HG02623 (cell line): ENCODE measurements at regions not wholly inside any gene's neighbourhood (a gene's known extent, or its start where the extent isn't known, plus 50 kb on each side); places are given as distances from the start of the nearest gene placed in this dataset.
"Not testable (repeated sequence)": the region's sequence is repeated elsewhere in the genome, so short reads cannot be mapped to it uniquely, and the experiment has no call there.

Experiments used
- ATAC-seq: cut with Tn5 transposase; IDR thresholded peaks from one replicate; pipeline ENCODE4 v1.9.1; 2021; ENCODE audit warnings: moderate library complexity; ENCODE audit not compliant: unreplicated experiment

GRCh38 chr12:54713876-54714275 is 65.7 kb upstream of the DCD start:
- not testable (repeated sequence) for ATAC-seq

DNA sequence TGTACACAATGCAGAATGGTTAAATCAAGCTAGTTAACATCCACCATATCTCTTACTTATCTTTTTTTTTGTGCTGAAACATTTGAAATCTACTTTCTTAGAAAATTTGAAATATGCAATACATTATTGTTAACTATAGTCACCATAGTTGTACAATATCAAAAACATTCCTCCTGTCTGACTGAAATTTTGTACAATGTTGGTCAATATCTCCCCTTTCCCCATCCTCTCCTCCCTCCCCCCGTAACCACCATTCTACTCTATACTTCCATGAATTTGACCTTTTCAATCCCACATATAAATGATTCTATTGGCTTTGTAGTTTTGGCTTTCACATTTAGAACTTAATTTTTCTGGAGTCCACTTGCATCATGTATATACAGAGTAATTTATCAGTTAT is 63.5 kb upstream of the DCD start:
- ATAC-seq: no peak

DNA sequence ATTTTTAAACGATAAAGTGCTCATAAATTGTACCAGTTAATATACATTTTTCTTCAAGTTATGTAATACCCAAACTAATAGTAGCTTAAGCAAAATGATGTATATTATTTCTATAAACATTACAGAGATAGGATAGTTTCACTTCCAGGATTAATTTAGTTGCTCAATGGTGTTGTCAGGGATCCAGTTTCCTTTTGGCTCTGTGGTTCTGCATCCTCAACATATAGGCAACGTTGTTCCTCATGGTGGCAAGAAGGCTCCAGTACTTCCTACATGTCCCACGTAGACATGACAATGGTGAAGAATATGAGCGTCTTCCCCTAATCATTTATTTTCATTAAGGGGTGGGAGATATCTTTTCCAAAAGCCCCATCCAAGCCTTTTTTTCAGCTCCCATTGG is 60.7 kb upstream of the DCD start:
- ATAC-seq: no peak

- no peak for ATAC-seq
Measured at GRCh38 chr12:54704202-54704601, 56.0 kb upstream of the DCD start.

- peak; percentile 43 for ATAC-seq
Measured at GRCh38 chr12:54701940-54702592, 53.9 kb upstream of the DCD start.

DNA sequence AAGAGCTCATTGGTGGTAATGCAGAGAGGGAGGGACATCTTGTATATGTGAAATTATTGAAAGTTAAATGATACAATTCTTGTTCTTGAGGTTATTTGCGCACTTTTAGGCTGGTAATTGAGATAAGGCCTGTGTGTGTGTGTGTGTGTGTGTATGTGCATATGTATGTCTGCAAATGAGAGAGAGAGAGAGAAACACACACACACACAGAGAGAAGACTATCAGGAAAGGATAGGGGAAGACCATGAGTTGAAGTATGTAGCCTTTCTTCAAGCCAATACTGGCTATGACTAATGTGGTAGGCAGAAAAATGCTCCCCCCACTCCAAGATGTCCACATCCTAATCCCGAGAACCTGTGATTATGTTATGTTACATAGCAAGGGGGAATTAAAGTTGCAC is 52.7 kb upstream of the DCD start:
- no peak for ATAC-seq

- ATAC-seq: no peak
Measured at GRCh38 chr12:54700301-54700700, 52.1 kb upstream of the DCD start.
